Psoas muscle (tissue), 7 donors: ENCODE measurements at regions not wholly inside any gene's neighbourhood (a gene's known extent, or its start where the extent isn't known, plus 50 kb on each side); places are given as distances from the start of the nearest gene placed in this dataset.

ENCODE experiments used
- ATAC-seq, 4 donors: fragments of 200-7000 bp; cut with Tn5 transposase; one replicate each; pipeline ENCODE4 v1.9.1; 2020; ENCODE audit warnings: moderate library complexity in 3 of 4, mild to moderate bottlenecking in 2 of 4
- DNase-seq, 2 donors: peaks; one replicate each; pipeline ENCODE4 v3.0.0-alpha.2; 2020
- H3K27ac ChIP-seq: fragments of 200-600 bp; one replicate; pipeline ENCODE4 v1.8.0; 2022
- H3K27me3 ChIP-seq, 3 donors: fragments of 200-600 bp in 1 of 3; one replicate each; pipeline versions ENCODE4 v1.6.1 to v1.8.0; 2013 to 2022; ENCODE audit warnings: low read length in 2 of 3, mild to moderate bottlenecking in 2 of 3, moderate library complexity in 1 of 3; ENCODE audit not compliant: insufficient read depth in 3 of 3
- H3K36me3 ChIP-seq, 2 donors: fragments of 200-600 bp in 1 of 2; one replicate each; pipeline versions ENCODE4 v1.6.1 to v1.8.0; 2013 to 2022; ENCODE audit warnings: low read depth in 1 of 2, mild to moderate bottlenecking in 1 of 2, moderate library complexity in 1 of 2; ENCODE audit not compliant: insufficient read depth in 1 of 2
- H3K4me1 ChIP-seq: fragments of 200-600 bp; one replicate; pipeline ENCODE4 v1.8.0; 2022
- H3K4me3 ChIP-seq: fragments of 200-600 bp; one replicate; pipeline ENCODE4 v1.8.0; 2022; ENCODE audit warnings: mild to moderate bottlenecking
- H3K9me3 ChIP-seq: fragments of 200-600 bp; one replicate; pipeline ENCODE4 v1.8.0; 2022
- WGBS, 3 donors: extraction: QIAGEN DNeasy Blood & Tissue Kit; methylation state at CpG; one replicate each; pipeline versions ENCODE4 v1.1.6 to v1.1.7; 2013; 5-methylcytosine and 5-hydroxymethylcytosine counted together
- intact Hi-C, 2 donors: fragments of 100-400 bp; cut with DNase I; formaldehyde crosslinking; loops; one replicate each; pipeline versions ENCODE4 v1.11.0 to v1.14.2; 2022
- TF ChIP-seq, protein P1 (sequence below): fragments of 200-600 bp; IDR thresholded peaks from one replicate; pipeline ENCODE4 v1.8.0; 2022; ENCODE audit warnings: antibody characterized with exemption
- donor health status: healthy with polysubstance abuse.
- donor health status: DM: no; HTN: no; CAD: no; lungs with moderate emphysema.
- donor health status: Bipolar disorder and iron deficiency.
- donor health status: healthy.
- donor health status: DM: yes; HTN: yes; CAD: no.
- donor health status: DM: no; HTN: no; CAD: no.
- donor health status: DM: yes; HTN: yes; CAD: no.

DNA sequence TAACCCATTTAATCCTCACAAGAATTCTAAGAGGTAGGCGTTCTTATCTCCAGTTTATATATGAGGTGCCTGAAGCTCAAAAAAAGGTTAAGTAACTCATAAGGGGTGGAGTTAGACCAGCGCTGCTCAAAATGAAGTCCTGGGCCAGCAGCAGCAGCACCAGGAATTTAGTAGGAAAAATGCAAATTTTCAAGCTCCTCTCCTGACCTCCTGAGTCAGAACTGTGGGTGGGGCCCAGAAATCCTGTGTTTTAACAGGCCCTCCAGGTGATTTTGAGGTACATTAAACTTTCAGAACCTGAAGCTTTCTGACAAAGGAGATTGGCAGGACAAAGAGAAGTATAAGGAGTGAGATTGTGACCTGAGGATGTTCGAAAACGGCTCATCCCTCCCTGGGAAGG, 66.0 kb upstream of the CCDC85A start:
- no peak overlapping the region for H3K4me3 ChIP-seq
- no peaks in the 10 kb centered on the region for H3K9me3 ChIP-seq
- ATAC-seq (no peak), DNase-seq (no peak)
- intact Hi-C loops: no loop called here
- TF ChIP-seq, protein P1, sequence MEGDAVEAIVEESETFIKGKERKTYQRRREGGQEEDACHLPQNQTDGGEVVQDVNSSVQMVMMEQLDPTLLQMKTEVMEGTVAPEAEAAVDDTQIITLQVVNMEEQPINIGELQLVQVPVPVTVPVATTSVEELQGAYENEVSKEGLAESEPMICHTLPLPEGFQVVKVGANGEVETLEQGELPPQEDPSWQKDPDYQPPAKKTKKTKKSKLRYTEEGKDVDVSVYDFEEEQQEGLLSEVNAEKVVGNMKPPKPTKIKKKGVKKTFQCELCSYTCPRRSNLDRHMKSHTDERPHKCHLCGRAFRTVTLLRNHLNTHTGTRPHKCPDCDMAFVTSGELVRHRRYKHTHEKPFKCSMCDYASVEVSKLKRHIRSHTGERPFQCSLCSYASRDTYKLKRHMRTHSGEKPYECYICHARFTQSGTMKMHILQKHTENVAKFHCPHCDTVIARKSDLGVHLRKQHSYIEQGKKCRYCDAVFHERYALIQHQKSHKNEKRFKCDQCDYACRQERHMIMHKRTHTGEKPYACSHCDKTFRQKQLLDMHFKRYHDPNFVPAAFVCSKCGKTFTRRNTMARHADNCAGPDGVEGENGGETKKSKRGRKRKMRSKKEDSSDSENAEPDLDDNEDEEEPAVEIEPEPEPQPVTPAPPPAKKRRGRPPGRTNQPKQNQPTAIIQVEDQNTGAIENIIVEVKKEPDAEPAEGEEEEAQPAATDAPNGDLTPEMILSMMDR: no peak
- H3K27me3 ChIP-seq: no peaks in the 10 kb centered on the region
- 58 to 72% (median 63%) methylated on average over 4 of the region's 4 CpGs for WGBS, 3 donors
- H3K36me3 ChIP-seq: no peaks in the 10 kb centered on the region
- H3K4me1 ChIP-seq: no peaks in the 10 kb centered on the region
- H3K27ac ChIP-seq: no peak overlapping the region

DNA sequence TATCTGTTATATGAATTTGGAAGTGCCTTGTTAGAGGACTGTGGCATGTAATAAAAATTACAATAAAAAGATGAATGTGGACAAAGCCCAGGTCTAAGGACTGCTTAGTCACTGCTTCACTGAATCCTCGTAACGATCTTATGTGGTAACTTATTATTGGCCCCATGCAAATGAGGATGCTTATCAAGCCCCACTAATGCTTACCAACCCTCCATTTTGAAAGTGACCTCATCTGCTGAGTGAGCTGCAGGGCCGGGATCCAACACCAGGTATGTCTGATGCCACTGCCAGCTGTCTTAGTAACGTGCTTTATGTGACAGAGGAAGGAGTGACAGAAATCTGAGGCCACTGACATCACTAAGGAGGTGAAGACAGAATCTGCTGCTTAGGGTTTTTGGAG, 65.3 kb upstream of the CCDC85A start:
- ATAC-seq: no peak
- Histone ChIP-seq H3K4me3 (no peak overlapping the region), H3K9me3 (no peaks in the 10 kb centered on the region), H3K4me1 (no peaks in the 10 kb centered on the region), H3K36me3 (no peaks in the 10 kb centered on the region), H3K27me3 (no peaks in the 10 kb centered on the region), H3K27ac (no peak overlapping the region)
- WGBS, 3 donors: 58 to 68% (median 66%) methylated on average over 4 of the region's 4 CpGs
- DNase-seq: no peak
- intact Hi-C loops: no loop called here
- TF ChIP-seq, protein P1: no peak

DNA sequence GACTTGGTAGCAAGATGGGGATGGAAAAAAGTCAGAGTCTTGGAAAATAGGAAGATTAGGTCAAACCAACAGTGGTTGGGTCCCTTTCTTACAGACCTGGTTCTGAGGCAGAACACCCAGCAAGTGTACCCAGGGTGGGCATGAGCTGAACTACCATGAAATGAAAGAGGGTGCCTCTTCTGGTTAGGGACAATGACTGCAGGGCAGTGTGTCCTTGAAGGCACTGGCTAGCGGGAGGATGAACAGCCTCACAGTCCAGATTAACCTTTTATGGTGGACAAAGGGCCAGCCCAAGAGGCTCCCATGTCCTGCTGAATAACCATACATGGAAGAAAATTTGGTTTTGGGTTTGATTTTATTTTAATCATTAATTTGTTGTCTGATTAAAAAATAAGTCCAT, 61.8 kb upstream of the CCDC85A start:
- TF ChIP-seq, protein P1: no peak
- H3K4me3 ChIP-seq: no peak overlapping the region
- WGBS, 3 donors: 68 to 76% (median 70%) methylated on average over 1 of the region's 1 CpG
- H3K9me3 ChIP-seq: no peaks in the 10 kb centered on the region
- no peak for ATAC-seq
- no peaks in the 10 kb centered on the region for H3K36me3 ChIP-seq
- DNase-seq: no peak
- no peak overlapping the region for H3K27ac ChIP-seq
- H3K27me3 ChIP-seq: no peaks in the 10 kb centered on the region
- no peaks in the 10 kb centered on the region for H3K4me1 ChIP-seq
- intact Hi-C loops: no loop called here

DNA sequence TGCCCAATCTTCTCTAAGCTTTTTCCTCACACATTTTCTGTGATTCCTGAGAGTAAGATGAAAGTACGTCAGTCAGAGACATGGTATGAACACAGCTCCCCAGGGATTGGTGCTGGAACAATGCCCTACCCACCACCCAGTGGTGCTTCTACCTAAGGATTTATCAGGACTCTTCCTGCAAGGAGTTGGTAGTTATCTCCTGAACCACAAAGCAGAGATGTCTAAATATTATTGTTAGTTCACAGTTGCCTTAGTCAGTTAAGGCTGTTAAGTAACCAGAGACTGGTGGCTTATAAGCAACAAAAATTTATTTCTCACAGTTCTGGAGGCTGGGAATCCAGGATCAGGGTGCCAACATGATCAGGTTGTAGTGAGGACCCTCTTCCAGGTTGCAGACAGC, 60.3 kb upstream of the CCDC85A start:
- TF ChIP-seq, protein P1: no peak
- 53 to 60% (median 53%) methylated on average over 1 of the region's 1 CpG for WGBS, 3 donors

DNA sequence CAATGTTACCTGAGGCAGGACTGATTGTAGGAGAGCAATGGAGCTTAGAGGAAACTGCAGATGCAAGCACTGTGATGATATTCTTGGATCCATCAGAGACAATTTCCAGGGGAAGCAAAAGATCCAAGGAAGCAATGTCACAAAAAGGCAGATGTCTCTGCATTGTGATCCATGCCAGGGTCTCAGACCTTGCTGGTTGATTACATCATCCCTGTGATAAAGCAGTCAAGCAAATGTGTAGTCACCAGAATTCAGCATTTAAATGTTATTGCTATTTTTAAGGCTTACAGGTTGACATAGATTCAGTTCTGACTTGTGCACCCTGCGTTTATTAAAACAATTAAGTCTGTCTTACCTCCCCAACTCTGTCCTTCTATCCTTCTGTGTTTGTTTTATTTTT, 56.8 kb upstream of the CCDC85A start:
- intact Hi-C loops: no loop called here
- H3K9me3 ChIP-seq: no peaks in the 10 kb centered on the region
- no peaks in the 10 kb centered on the region for H3K36me3 ChIP-seq
- 73 to 83% (median 74%) methylated on average over 1 of the region's 1 CpG for WGBS, 3 donors
- no peak for DNase-seq
- ATAC-seq: no peak
- TF ChIP-seq, protein P1: no peak
- no peak overlapping the region for H3K27ac ChIP-seq
- H3K4me1 ChIP-seq: no peaks in the 10 kb centered on the region
- no peak overlapping the region for H3K4me3 ChIP-seq
- no peaks in the 10 kb centered on the region for H3K27me3 ChIP-seq

More for the DNA sequence above, 60.3 kb upstream of the CCDC85A start:
- no peaks in the 10 kb centered on the region for H3K36me3 ChIP-seq
- H3K4me3 ChIP-seq: no peak overlapping the region
- intact Hi-C loops: no loop called here
- ATAC-seq (no peak), DNase-seq (no peak)
- H3K4me1 ChIP-seq: no peaks in the 10 kb centered on the region
- H3K9me3 ChIP-seq: no peaks in the 10 kb centered on the region
- no peaks in the 10 kb centered on the region for H3K27me3 ChIP-seq
- H3K27ac ChIP-seq: no peak overlapping the region
